ENCODE measurements at regions not wholly inside any gene's neighbourhood (a gene's known extent, or its start where the extent isn't known, plus 50 kb on each side); places are given as distances from the start of the nearest gene placed in this dataset.
"Not testable (repeated sequence)": the region's sequence is repeated elsewhere in the genome, so short reads cannot be mapped to it uniquely, and the experiment has no call there.

DNA sequence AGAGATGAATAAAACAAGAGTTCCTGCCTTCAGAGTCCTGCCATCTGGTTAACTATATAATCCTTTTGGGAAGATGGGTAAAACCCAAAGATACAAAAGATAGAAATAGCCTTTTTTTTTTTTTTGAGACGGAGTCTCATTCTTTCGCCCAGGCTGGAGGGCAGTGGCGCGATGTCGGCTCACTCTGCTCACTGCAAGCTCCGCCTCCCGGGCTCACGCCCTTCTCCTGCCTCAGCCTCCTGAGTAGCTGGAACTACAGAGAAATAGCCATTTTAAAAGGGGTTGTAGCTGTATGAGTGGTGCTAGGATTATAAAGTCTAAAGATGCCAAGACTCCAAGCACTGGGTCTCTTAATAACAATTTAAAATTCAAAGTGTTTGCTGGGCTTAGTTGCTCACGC is 97.2 kb downstream of the KDR start:
- DNase-seq, result no peak

DNA sequence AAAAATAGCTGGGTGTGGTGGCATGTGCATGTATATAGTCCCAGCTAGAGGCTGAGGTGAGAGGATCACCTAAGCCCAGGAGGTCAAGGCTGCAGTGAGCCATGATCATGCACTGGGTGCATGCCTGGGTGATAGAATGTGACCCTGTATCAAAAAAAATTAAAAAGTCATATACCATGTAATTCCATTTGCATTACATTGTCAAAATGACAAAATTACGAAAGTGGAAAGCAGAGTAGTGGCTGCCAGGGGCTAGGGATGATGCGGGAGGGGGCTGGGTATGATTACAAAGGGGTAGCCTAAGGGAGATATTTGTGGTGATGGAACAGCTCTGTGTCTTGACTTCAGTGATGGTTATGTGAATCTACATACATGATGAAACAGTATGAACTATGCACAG is 97.8 kb downstream of the KDR start:
- no peak for DNase-seq

DNA sequence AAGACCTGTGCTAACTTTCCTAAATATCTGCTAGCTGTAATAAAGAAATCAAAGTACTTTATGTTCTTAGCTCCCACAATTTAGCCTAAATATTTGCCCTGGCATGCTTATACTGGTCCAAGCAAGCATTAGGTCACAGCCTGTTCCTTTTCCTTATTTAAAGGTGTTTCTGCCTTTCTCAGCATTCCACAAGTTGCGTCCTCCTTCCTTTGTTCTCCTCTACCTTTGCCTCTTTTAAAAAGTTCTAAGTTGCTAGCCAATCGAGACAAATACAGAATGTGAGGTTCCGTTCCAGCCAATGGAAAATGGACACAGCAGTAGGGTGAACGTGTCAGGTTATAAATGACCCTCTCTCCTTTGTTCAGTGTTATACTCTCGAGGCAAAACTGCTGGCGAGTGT is 99.9 kb downstream of the KDR start:
- not testable (repeated sequence) for DNase-seq

DNA sequence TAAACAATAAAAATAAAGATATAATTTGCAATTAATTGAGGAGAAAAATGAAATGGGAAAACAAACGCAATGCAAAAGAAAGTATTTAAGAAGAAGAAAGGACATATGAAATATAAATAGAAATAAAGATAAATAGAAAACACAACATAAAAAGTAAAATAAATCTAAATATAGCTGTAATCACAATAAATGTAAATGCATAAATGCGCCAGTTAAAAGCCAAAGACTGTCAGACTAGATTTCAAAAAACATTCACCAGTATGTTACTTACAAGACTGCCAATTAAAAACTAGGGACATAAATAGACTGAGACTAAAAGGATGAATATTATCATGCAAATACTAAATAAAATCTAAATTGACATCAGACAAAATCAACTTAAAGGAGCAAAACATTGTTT is 102.4 kb downstream of the KDR start:
- no peak for DNase-seq

DNA sequence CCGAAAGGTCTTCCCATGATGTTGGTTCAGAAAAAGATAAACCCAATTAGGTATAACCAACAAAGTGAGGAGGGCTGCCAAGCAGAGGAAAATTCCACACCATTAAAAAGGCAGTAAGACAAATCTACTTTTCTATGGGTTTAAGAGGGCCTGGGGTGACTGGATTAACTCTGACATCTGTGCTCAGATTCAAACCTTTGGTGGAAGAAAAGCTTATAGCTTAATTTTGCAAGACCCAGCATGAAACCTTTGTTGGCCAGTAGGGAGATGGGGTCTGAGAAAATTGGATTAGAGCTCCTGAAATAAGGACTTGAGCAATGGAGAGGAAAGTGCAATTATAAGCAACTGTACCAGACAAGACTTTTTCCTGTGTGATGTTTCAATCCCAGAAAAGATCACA is 104.2 kb downstream of the KDR start:
- no peak for DNase-seq

DNA sequence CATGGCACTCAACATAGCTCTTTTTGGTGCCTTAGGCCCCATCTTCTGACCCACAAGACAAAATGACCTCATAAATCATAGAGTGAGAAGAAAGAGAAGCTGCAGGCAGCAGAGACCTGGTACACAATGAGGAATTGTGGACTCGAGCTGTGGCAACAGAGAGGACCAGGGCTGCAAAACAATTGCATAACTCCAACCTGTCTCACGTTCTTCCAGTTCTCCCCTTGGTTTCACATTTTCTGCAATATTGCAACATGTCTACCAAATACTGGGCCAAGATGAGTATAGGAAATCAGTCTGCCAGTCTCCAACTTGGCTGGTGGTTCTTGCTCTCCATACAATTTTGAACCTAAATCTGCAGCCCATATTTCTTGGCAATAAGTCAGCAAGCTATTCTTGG is 105.3 kb downstream of the KDR start:
- no peak for DNase-seq

DNA sequence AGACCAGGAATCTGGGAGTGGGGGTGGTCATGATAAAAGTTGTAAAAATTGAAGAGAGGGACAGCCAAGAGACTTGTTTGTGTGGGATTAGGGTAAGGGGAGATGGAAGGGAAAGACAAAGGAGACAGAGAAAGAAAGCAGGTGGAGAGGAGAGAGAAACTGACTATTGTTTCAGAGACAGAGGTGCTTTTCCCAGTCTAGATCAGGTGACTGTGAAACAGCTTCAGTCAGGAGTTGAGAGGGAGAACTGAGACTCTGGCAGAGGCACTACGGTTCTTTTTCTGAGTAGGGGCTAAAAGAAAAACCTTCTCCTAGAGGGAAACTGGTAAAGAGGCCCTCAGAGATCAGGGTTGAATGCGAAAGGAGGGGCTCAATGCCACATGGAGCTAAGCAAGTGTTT is 106.4 kb downstream of the KDR start:
- no peak for DNase-seq

DNA sequence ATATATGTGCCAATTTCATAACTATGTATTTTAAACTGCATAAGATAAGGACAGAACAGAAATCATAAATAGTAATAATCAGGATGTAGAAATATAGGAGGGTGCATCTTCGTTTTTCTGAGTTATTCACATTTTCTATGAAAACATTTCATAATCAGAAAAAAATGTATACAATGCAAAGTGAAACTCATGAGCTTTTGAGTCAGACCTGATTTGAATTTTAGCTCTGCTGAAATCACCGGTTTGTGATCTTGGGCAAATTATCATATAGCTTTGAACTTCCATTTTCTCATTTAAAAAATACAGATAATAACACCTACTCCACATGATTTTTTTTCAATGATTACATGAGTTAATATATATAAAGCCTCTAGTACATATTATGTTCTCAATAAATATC is 106.9 kb downstream of the KDR start:
- DNase-seq, result no peak

DNA sequence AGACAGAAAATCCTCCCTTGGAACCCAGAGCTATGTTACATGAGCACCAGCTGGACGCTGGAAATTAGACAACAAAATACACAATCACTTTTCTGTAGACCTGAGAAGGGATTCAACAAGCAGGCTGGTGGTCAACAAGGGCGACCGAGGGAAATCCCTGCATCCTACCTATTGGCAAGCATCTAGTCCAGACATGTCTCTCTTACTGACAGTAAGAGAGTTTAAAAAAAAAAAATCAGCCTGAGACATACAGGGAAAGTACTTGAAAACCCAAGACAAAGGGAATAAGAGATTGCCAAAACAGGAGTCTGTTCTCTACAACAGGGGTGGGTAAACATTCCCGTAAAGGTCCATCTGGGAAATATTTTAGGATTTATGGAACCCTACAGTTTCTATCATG is 108.0 kb downstream of the KDR start:
- no peak for DNase-seq

DNA sequence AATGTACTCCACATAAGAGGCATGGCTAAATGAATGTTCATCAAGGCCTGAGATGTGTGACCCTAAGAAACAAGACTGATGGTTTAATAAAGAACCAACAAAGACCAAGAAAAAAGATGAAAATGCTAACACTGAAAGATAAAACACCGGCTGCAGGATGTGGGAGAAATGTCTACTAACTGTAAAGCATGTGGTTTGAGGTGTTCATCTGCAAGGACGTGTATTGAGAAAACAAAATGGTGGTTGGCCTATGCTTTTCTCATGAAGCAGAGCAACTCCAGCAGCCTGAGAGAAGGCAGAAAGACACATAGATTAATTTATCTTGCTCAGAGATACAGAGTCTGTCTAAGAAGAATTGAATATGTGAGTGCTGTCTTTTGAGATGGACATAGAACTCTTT is 109.3 kb downstream of the KDR start:
- no peak for DNase-seq

DNA sequence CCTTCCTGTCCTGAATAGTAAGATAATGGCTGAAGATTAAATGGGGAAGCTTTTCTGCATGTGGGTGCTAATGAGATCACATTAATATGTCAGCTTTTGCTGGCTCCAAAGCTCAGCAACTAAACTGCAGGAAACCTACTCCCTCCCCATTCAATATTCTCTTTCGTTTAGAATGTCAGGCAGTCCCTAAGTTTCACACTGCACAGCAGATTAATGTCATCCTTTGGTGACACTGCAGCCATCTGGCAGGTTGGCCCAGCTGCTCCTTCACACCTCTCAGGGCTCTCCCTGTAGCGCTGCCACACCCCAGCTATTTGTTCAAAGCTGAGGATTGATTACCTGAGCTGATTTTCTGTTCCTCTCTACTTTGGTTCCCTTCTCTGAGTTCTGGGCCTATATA is 110.5 kb downstream of the KDR start:
- DNase-seq, result no peak

DNA sequence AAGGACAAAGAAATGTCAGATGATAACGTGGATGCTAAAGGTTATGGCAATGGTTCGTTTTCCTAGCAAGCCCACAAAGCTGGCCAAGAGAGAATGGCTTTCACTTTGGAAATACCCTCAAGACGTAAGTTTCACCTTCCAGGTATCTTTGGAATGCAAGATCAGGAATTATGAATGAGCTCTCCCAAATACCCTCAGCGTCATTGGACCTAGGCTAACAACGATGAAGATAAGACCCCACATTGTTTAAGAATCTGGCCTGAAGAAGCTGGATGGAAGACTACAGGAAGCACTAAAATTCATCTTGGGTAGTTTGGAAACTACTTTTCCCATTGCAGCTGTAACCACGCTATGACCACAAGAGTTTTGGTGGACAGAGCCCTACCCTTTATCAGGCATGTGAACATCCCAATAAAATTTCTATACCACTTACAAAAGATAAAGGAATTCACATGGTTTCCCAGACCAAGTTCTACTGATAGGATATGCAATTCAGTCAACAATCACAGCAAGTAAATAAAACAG is 111.9 kb downstream of the KDR start:
- no peak for DNase-seq

DNA sequence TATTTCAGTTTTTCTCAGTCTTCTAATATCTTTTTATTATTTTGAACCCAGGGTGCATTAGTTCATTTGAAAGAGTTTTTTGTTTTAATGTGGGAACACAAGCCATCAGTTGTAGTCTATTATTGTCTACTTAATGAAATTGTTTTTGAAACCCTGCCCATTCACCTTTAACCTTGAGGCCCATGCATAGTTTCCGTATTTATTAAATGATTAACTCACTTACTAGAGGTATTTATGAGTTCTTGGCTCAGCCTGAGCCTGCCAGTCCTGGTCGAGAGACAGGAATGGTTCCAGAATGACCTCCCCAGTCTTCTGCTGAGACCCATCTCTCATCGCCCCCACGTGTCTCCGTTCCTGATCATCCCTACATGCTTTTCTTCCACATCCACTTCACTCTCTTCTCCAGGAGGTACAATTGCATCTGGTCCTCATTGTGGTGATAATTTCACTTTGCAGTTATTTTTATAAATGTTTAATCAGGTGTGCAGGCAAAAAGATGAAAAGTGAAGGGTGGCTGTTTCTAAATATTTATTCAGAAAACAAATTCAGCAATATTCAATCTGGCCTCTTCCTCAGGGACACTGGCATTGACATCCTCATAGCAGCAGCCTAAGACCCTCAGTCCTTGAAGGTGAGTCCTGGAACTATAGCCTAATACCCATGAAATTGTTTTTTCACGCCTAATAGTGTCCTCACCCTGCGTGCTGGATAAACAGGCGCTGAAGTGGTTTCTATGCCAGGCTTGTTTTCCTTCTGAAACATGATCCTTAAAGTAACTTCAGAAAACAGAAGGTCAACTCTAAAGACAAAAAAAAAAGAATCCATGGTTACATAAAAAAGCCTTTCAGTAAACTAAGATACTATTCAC is 112.8 kb downstream of the KDR start:
- DNase-seq, result no peak

DNA sequence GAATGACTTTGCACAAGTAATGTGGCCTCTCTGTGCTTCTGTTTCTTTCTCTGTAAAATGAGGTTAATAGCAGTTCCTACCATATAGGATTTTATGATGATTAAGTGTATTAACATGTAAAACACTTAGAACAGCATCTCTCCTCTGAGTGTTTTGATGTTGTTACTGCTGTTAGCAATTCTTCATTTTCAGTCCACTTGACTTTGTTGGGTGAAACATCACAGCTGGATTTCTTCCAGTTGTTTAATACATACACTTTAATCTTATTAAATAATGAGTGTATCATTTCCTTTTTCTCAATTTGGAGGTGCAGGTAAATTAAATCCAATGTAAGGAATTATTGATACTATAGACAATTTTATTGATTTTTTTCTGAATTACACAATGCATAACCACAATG is 113.6 kb downstream of the KDR start:
- DNase-seq, result no peak

DNA sequence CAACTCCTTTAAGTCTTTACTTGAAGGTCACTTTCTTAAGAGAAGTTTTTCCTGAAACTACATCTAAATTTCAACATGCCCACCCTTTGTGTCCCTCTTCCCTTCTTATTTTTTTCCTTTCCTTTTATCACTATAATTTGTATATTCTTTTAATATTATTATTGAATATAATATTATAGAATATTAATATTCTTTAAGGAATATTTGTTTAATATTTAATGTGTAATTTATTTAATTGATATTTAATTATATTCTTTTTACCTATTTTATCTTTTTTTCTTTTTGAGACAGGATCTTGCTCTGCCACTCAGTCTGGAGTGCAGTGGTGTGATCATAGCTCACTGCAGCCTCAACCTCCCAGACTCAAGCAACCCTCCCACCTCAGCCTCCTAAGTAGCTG is 114.8 kb downstream of the KDR start:
- DNase-seq, result no peak

DNA sequence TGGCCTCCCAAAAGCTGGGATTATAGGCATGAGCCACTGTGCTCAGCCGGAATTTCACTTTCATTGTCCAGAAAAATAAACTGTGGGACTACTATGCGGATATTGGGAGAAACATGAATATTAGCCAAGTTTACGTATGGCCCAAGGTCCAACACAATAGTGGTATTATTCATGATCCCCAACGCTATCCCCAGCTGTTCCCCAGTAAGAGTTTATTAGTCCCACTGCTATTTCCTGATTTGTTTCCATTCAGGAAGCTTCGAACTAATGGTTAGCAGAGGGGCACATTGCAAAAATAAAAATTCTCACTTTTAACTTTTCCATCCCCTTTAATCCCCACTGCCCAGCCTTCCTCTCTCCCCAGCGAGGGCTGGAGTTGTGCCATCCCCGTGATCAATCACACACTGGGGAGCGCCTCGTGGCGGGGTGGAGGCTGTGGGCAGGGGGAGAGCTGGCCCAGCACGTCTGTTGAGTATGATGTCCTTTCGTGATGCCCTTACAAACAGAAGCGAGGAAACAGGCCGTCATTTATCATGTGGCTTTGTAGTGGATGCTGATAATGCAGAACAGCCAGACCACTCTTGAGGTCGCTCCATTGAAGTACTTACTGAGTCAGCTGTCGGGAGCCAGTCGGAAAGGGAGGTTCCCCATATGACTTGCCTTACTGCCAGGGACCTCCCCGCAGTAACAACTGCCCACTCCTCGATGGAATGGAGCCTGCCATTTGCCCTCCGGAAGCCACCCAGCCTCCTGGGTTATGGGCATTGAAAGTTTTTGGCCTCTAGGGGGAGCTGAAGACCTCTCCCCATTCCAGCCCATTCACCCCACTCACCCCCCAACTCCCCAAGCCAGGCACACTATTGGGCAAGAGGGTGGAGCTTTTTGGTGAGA is 117.0 kb downstream of the KDR start:
- peak; percentile 2 for DNase-seq

DNA sequence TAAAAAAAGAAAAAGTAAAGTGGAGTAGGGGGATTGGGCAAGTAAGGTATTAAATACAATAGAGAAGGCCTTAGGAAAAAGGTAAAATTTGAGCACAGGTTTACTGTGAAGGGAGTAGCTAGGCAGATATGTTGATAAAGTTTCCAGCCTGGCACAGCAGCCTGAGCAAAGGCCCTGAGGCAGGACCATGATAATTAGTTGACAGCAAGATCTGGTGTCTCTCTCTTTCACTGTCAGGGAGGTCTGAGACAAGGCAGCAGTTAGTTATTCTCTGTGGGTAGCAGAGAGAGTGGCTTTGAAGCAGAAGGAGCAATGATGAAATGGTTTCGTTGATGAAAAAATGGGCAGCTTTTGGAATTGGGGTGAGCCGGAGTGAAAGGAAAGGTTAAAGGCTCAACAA is 119.5 kb downstream of the KDR start:
- no peak for DNase-seq

DNA sequence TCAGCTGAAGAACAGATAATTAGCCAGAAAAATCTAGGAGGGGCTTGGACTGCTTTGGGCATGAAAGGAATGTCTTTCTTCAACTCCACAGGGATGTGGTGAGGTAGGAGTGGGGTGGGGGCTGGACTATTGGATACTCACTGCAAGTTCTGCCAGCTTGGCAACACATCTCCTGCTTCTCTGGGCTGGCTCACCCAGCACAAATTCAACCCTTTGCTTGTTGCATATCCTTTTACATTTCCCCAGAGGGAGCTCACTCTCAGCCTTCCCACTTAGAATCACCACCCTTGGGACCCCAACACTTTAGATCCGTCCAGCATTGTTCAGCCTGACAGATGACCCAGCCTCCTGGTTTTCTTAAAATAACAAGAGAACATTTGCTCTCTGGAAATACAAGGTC is 120.6 kb downstream of the KDR start:
- DNase-seq, result no peak

DNA sequence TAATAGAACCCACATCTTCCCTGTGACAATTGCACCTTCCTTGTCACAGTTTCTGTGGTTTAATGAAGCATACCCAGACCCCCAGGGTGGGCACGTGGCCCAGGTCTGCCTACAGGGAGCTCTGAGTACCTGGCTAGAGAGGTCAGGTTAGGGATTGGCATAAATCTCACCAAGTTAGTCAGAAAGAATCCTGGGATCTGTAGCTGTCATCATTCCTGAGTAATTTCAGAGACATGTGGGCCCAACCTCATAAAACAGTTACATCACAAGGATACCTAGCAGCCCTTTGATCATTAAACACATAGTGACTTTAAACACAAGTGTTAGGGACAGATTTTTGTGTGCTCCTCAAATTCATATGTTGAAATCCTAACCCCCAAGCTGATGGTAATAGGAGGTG is 123.0 kb downstream of the KDR start:
- DNase-seq, result no peak

DNA sequence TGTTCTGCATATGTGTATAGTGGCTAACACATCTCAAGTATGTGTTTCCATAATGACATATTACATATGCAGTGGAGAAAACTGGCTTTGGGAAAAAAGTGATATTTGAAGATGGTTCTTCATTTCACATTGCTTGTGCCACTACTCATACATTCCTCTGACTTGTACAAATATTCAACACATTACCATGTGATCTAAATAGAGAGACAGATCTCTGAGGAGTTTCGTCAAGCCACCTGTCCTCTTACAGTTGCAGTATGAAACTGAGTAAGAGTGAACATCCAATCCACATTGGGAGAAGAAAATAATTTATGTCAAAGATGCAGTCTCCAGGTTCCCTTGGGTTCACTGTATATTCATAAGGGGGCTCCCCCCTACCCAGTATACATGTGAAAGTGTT is 123.9 kb downstream of the KDR start:
- no peak for DNase-seq

DNA sequence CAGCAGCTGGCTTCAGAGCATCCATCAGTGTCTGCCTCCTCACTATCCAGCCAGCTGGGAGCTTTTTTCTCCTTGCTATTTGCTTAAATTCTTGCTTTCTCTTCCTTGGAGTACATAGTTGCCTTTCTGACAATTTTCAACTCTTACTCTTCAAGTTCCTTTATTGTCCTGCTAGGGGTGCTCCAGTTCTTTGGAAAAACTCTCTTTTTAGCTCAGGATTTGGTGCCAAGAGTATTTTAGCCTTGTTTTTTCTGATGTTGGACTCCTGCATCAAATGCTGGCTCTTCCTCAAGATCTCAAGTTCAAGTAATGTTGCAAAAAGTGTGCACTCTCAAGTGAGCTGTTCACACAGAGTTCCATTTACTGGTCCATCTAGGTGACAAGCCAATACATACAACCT is 126.4 kb downstream of the KDR start:
- no peak for DNase-seq

DNA sequence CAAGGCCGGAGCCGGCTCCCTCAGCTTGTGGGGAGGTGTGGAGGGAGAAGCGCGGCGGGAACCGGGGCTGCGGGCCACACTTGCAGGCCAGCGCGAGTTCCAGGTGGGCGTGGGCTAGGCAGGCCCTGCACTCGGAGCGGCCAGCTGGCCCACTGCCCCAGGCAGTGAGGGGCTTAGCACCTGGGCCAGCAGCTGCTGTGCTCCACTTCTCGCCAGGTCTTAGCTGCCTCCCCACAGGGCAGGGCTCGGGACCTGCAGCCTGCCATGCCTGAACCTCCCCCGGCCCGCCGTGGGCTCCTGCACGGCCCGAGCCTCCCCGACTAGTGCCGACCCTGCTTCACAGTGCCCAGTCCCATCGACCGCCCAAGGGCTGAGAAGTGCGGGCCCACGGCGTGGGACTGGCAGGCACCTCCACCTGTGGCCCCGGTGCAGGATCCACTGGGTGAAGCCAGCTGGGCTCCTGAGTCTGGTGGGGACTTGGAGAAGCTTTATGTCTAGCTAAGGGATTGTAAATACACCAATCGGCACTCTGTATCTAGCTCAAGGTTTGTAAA is 131.8 kb downstream of the KDR start:
- DNase-seq, result not testable (repeated sequence)

DNA sequence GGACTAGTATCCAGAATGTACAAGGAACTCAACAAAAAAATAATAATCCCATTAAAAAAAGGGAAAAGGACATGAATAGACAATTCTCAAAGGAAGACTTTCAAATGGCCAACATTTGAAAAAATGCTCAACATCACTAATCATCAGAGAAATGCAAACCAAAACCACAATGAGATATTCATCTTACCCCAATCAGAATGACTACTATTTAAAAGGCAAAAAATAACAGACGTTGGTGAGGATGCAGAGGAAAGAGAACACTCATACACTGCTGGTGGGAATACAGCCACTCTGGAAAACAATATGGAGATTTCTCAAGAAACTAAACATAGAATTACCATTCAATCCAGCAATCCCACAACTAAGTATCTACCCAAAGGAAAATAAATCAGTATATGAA is 133.1 kb downstream of the KDR start:
- DNase-seq, result no peak

DNA sequence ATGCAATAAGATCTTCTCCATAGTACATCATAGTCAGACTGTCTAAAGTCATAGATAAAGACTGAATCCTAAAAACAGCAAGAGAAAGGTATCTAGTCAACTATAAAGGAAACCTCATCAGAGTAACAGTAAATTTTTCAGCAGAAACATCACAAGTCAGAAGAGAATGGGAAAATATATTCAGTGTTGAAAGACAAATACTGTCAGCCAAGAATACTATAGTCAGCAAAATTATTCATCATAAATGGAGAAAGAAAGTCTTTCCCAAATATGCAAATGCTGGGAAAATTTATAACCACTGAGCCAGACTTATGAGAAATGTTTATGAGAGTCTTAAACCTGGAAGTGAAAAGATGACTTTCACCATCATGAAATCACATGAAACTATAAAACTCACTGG is 136.7 kb downstream of the KDR start:
- DNase-seq, result no peak
